Spinal cord (tissue), 9 donors: ENCODE measurements at regions not wholly inside any gene's neighbourhood (a gene's known extent, or its start where the extent isn't known, plus 50 kb on each side); places are given as distances from the start of the nearest gene placed in this dataset.
A peak's percentile ranks its signal among the peaks of the same experiment; 100 is the strongest.

Experiments
- DNase-seq, 6 donors: peaks; one replicate each; pipeline versions ENCODE4 v3.0.0 to v3.0.0-alpha.2; 2013 to 2015; ENCODE audit warnings: low spot score in 6 of 6, low read depth in 4 of 6
- H3K27ac ChIP-seq: one replicate; pipeline ENCODE4 v1.5.1; 2013; ENCODE audit warnings: low read depth, low read length, control low read depth
- H3K27me3 ChIP-seq: one replicate; pipeline ENCODE4 v1.6.1; 2013; ENCODE audit warnings: low read length; ENCODE audit not compliant: control insufficient read depth, insufficient read depth
- H3K36me3 ChIP-seq: one replicate; pipeline ENCODE4 v1.6.1; 2013; ENCODE audit warnings: low read length; ENCODE audit not compliant: control insufficient read depth, insufficient read depth
- H3K4me1 ChIP-seq: one replicate; pipeline ENCODE4 v1.6.1; 2013; ENCODE audit warnings: low read length; ENCODE audit not compliant: control insufficient read depth, insufficient read depth
- H3K4me3 ChIP-seq: one replicate; pipeline ENCODE4 v1.5.1; 2013; ENCODE audit warnings: low read depth, low read length, control low read depth
- H3K9me3 ChIP-seq: one replicate; pipeline ENCODE4 v1.6.1; 2013; ENCODE audit warnings: low read length; ENCODE audit not compliant: control insufficient read depth, insufficient read depth
- WGBS: methylation state at CpG from one replicate; pipeline ENCODE4 v1.1.5; 2013; ENCODE audit warnings: missing lambda C conversion rate; ENCODE audit not compliant: insufficient coverage; 5-methylcytosine and 5-hydroxymethylcytosine counted together
- donor health status: healthy.

DNA sequence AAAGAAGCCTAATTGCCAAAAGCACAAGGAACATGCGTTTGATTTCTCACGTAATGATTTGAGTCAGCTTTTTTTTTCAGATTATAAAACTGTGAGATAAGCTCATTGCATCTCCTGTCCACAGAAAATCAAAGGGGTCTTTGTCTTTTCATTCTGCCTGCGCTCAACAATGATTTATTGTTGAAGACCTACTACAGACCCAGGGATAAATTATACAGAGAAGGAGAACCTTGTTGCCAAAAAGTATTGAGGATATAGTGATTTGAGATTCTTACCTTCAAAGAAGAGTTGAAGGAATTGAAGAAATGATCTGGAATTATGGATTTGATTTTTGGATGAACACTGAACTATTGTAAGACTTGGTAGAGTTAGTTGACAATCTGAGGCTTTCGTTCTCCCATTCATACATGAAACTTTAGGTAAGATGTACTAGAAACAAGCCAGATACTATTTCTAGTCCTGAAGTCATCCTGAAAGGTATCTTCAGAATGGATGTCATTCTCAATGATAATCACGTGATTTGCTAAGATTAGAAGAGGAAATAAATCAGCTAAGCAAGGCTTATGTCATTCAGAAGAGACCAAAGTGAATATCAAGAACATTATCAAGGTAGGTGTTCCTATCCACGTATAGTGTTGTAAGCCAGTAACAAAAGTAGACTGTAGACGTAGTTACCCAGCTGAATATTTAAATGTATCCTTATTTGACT is 71.1 kb upstream of the SCOC start:
- Histone ChIP-seq H3K9me3 (no peaks in the 10 kb centered on the region), H3K27ac (no peak overlapping the region)

GRCh38 chr4:140300271-140300970 is 73.0 kb upstream of the SCOC start:
- WGBS = 48% methylated on average over 4 of the region's 4 CpGs

More for the DNA sequence above, 71.1 kb upstream of the SCOC start:
- DNase-seq = no peak
- Histone ChIP-seq H3K4me1 (no peaks in the 10 kb centered on the region), H3K4me3 (no peak overlapping the region), H3K27me3 (no peaks in the 10 kb centered on the region), H3K36me3 (no peaks in the 10 kb centered on the region)
- WGBS = no CpG with 5 or more reads among the region's 7 CpGs

DNA sequence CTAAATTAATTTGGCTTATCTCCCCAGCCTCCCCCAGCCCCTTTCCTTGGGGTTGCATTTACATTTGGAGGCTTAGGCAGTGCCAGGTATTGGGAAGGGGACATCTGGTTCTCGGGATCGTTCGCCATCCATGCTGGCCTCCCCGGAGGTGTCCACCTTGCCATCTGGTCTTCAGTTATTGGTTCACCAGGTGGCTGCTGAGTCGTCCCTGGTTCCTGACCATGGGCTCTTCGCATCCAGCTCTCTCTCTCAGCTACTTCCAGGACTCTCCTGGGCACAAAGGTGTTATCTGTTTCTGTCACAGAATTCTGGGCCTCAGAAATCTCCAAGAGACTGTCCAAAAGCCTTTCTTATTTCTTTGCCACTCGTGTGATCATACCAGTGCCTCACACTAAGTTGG is 75.4 kb upstream of the SCOC start:
- no peak for DNase-seq
- Histone ChIP-seq H3K4me3 (no peak overlapping the region), H3K4me1 (peaks cover 4% of the 10 kb centered on the region), H3K27ac (no peak overlapping the region), H3K36me3 (no peaks in the 10 kb centered on the region), H3K27me3 (no peaks in the 10 kb centered on the region), H3K9me3 (no peaks in the 10 kb centered on the region)
- WGBS = 81% methylated on average over 6 of the region's 7 CpGs

More at GRCh38 chr4:140300271-140300970, 73.0 kb upstream of the SCOC start:
- H3K27me3 ChIP-seq = no peaks in the 10 kb centered on the region
- no peak for DNase-seq
- no peaks in the 10 kb centered on the region for H3K36me3 ChIP-seq
- no peak overlapping the region for H3K27ac ChIP-seq
- H3K4me3 ChIP-seq = no peak overlapping the region
- H3K4me1 ChIP-seq = peaks cover 4% of the 10 kb centered on the region
- H3K9me3 ChIP-seq = no peaks in the 10 kb centered on the region

DNA sequence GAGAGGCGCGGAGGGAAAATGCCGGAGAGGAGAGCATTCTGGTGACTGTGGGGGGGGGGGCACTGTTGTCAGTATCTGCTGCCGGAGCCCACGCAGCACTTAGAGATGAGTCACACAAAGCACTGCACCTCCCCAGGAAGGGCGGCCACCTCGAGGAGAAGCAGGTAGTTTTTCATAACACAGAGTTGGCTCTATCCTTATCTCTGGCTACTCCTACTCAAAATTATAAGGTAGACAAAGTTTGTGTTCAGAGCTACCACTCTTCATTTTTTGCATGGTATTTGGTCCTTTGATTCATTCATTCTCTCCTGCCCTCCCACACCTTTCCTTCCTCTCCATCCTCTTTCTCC is 76.2 kb upstream of the SCOC start:
- peaks cover 4% of the 10 kb centered on the region for H3K4me1 ChIP-seq
- H3K27me3 ChIP-seq = no peaks in the 10 kb centered on the region
- H3K9me3 ChIP-seq = no peaks in the 10 kb centered on the region
- H3K27ac ChIP-seq = no peak overlapping the region
- 50% methylated on average over 4 of the region's 7 CpGs for WGBS
- no peak for DNase-seq
- no peak overlapping the region for H3K4me3 ChIP-seq
- no peaks in the 10 kb centered on the region for H3K36me3 ChIP-seq

GRCh38 chr4:140296335-140297220 is 76.9 kb upstream of the SCOC start:
- Histone ChIP-seq H3K27me3 (no peaks in the 10 kb centered on the region), H3K4me1 (peaks cover 4% of the 10 kb centered on the region), H3K27ac (no peak overlapping the region), H3K4me3 (no peak overlapping the region), H3K36me3 (no peaks in the 10 kb centered on the region), H3K9me3 (no peaks in the 10 kb centered on the region)
- peak in 4 of 6 donors; percentile 4 to 82 (median 28) for DNase-seq
- WGBS = 25% methylated on average over 8 of the region's 15 CpGs

- H3K27ac ChIP-seq = no peak overlapping the region
- WGBS = no CpG with 5 or more reads among the region's 2 CpGs
Observed at GRCh38 chr4:140293979-140294378, 79.5 kb upstream of the SCOC start.

GRCh38 chr4:140291259-140291658 is 82.2 kb upstream of the SCOC start:
- H3K36me3 ChIP-seq = no peaks in the 10 kb centered on the region
- H3K4me1 ChIP-seq = peaks cover 5% of the 10 kb centered on the region
- no peak for DNase-seq
- H3K27me3 ChIP-seq = no peaks in the 10 kb centered on the region
- no peak overlapping the region for H3K4me3 ChIP-seq
- no peaks in the 10 kb centered on the region for H3K9me3 ChIP-seq
- H3K27ac ChIP-seq = no peak overlapping the region
- 92% methylated on average over 2 of the region's 4 CpGs for WGBS

More at GRCh38 chr4:140293979-140294378, 79.5 kb upstream of the SCOC start:
- Histone ChIP-seq H3K27me3 (no peaks in the 10 kb centered on the region), H3K9me3 (no peaks in the 10 kb centered on the region), H3K4me3 (no peak overlapping the region), H3K36me3 (no peaks in the 10 kb centered on the region), H3K4me1 (peaks cover 4% of the 10 kb centered on the region)
- DNase-seq = no peak

GRCh38 chr4:140289486-140289885 is 84.0 kb upstream of the SCOC start:
- H3K4me1 ChIP-seq = peaks cover 6% of the 10 kb centered on the region
- H3K36me3 ChIP-seq = no peaks in the 10 kb centered on the region
- no peak overlapping the region for H3K4me3 ChIP-seq
- H3K27me3 ChIP-seq = no peaks in the 10 kb centered on the region
- no peaks in the 10 kb centered on the region for H3K9me3 ChIP-seq
- no peak overlapping the region for H3K27ac ChIP-seq
- 70% methylated on average over 2 of the region's 2 CpGs for WGBS
- no peak for DNase-seq

GRCh38 chr4:140286456-140286855 is 87.0 kb upstream of the SCOC start:
- peak in 3 of 6 donors; percentile 10 to 93 (median 90) for DNase-seq
- no peak overlapping the region for H3K4me3 ChIP-seq
- peaks cover 6% of the 10 kb centered on the region for H3K4me1 ChIP-seq
- no peak overlapping the region for H3K27ac ChIP-seq
- H3K36me3 ChIP-seq = no peaks in the 10 kb centered on the region
- 60% methylated on average over 15 of the region's 18 CpGs for WGBS
- no peaks in the 10 kb centered on the region for H3K9me3 ChIP-seq
- H3K27me3 ChIP-seq = no peaks in the 10 kb centered on the region
